HPDE6-E6E7 (cell line): ENCODE measurements at regions not wholly inside any gene's neighbourhood (a gene's known extent, or its start where the extent isn't known, plus 50 kb on each side); places are given as distances from the start of the nearest gene placed in this dataset.

ENCODE experiments used
- DNase-seq: peaks from one replicate; pipeline ENCODE4 v3.0.0; 2011; ENCODE audit warnings: missing footprints; ENCODE audit errors: extremely low spot score

- no peak for DNase-seq
Observed at GRCh38 chr5:30846171-30846570, 347.3 kb upstream of the CDH6 start.

- DNase-seq, result no peak
Observed at GRCh38 chr5:30845194-30845593, 348.3 kb upstream of the CDH6 start.

- DNase-seq, result no peak
Observed at GRCh38 chr5:30843541-30843940, 349.9 kb upstream of the CDH6 start.

GRCh38 chr5:30839956-30840355 is 353.5 kb upstream of the CDH6 start:
- no peak for DNase-seq

GRCh38 chr5:30838936-30839496 is 354.5 kb upstream of the CDH6 start:
- DNase-seq, result no peak

- no peak for DNase-seq
Observed at GRCh38 chr5:30832519-30832918, 361.0 kb upstream of the CDH6 start.

GRCh38 chr5:30831605-30832004 is 361.9 kb upstream of the CDH6 start:
- DNase-seq, result no peak

DNA sequence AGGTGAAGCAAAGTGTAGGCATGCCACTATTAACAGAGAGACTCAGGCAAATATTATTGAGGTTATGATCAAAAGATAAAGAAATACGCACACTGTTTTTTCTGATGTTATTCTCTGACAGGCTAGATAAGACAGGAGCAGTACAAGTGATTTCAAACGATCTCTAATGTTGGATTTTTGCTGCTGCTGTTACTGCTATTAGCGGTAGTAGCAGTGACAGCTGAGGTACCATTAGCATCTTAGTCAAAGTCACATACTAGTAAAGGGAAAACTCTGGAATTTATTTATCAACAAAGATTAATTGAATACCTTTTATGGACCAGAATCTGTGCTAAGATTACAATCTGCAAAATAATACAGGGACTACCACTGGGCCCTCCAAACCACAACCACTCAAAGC is 362.4 kb upstream of the CDH6 start:
- no peak for DNase-seq

GRCh38 chr5:30811298-30811697 is 382.2 kb upstream of the CDH6 start:
- no peak for DNase-seq

- no peak for DNase-seq
Observed at GRCh38 chr5:30809933-30810332, 383.6 kb upstream of the CDH6 start.

DNA sequence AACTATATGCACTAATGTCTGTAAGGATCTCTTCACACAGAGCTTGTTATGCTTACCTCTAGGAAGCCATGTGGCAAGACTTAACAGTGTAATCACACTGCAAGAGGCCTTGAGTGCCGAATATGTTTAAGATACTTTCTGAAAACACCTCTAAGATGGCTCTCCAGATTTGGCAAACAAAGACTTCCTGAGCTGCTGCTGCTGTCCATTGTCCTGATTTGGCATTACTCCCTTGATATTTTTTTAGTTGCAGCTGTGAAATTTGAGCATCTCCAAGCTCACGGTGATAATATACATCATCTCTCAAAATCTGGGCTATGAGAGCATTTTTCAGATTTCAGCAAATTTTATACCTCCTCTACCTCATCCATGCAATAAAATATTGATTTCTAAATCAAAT is 384.5 kb upstream of the CDH6 start:
- peak; percentile 3 for DNase-seq

DNA sequence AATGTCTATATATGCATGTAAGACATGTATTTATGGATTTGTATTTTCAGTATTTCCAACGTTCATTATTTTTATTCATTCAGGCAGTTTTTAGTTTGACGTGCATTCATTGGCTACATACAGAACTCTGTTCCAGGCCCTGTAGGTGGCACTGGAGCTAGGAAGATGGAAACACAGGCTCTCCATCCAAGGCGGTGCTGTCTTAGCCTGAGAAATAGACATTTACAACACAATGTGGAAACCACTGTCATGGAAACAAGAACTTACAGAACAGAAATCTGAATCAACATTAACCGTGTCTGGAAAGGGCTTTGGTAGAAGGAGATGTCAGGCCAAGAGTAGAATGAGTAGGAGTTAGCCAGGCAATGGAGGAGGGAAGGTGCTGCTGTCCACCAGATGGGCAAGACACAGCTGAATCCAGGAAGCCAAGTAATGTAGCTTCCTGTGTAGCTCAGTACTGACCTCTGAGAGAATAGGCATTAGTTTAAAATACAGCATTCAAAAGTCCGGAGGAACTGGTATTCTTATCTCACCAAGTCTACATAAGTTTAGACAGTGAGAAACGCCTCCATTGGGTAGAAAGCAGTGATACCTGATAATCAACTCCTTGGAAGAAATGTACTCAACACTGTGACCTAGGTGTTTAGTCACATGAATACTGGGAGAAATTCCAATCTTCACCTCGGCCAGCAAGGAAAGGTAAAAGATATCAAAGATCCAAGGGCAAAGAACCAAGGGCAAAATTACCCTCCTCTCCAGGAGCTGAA is 388.6 kb upstream of the CDH6 start:
- DNase-seq, result no peak

DNA sequence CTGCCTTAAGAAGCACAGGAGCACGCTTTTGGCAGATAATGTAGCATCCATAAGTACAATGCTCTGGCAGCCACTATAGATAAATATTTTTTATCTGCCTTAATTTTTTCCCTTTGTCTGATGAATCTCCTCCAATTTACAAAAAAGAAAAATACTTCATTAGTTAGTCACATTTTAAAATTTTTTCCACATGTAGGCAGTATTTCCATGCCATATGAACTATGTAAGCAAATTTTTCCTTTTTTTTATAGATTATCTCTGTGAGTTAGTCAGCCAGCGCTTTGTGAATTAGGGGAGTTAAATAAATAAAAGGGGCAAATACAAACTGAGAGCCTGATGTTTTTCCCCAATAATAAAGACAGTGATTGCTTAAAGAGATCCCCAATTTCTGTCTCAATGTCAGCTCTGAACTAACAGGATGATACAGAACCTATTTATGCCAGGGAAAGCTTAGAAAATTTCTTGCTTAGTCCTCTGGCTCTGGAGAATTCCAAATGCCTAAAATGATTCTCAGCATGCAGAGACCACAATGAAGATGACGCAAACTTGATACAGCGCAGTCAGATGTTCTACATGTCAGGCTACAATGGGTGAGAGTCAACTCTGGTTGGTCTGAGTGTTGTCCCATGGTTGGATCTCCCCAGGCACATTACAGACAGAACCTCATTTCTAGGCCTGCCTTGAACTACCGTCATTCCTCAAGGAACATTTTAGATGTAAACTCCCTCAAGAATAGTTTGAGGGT is 390.4 kb upstream of the CDH6 start:
- no peak for DNase-seq

GRCh38 chr5:30781643-30782042 is 411.8 kb upstream of the CDH6 start:
- DNase-seq, result no peak

DNA sequence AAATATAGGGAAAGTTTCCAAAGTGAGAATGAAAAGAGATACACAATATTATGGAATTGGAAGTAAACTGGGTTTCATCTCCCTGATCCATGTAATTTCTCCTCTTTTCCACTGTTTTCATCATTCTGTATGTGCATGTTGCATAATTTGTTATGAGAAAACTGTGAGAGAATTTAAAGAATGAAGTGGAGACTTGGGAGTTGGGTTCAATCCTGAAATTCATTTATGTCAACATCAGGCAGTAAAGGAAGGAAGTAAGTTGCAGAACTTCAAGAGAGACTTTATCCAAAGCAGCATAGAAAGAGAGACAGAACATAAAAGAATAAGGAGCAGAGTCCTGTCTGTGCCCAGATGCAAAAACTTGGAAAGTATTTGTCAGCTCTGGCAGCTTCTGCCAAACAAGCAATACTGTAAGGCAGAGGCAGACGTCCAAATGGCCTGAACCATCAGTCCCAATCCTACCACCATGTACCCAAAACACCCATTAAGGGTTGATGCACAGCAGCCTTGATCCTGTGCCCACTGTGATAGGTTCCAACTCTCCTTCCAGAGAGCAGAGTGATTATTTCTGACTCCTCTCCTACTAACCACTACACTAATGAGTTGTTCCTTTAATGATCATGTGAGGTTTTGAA is 425.3 kb upstream of the CDH6 start:
- no peak for DNase-seq

DNA sequence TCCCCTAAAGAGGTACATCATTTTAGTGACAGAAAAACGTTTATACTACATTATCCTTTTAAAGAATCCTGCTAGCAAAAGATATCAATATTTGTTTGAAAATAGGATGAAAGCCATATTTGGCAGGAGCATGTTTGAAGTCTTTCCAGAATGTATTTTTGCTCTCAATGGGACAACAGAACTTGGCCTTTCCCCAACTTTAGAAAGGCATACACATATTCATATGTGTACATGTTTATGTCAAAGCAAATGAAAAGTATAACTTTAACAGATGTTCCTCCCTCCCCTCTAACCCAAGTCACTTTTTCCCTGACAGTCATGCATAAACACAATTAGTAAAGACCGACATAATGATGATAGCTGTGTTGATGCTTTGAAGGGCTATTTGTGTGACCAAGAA is 427.8 kb upstream of the CDH6 start:
- no peak for DNase-seq

DNA sequence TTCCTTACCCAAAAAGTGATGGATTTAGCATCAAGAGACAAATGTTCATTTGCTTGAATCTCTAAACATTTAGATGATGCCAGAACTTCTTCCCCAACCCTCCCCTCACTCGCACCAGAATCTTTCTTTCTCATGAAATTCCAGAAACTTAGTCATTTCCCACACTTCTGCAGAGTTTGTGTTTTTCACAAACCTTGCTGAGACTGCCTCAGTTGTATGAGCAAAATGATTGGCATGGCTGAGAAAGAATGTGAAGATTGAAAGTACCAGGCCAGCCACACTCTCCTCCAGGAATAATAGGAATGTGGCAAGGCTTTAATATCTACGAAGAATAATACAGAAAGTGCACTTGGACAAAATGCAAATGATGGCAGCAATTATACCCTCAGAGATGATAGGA is 428.3 kb upstream of the CDH6 start:
- DNase-seq, result no peak

GRCh38 chr5:30764704-30765103 is 428.8 kb upstream of the CDH6 start:
- DNase-seq, result no peak

GRCh38 chr5:30759731-30760130 is 433.8 kb upstream of the CDH6 start:
- DNase-seq, result no peak

- DNase-seq, result no peak
Observed at GRCh38 chr5:30752015-30752414, 441.5 kb upstream of the CDH6 start.

DNA sequence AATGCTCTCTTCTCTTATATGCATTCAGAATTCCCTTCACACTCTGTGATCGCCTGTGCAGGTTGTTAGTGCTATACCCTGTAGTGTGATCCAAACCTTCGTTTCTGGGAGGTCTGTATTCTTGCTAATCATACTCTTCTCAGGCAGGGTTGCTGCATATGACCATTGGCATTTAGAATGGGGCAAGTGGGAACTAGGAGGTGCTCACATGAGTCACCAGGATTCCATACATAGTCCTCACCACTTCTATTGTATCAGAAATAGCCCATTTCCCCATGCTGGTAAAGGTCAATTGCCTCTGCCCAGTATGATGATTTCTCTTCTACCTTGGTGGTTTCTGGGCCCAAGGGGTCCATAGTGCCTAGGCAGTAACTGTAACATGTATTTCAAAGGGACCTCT is 443.5 kb upstream of the CDH6 start:
- peak; percentile 26 for DNase-seq

GRCh38 chr5:30747412-30747811 is 446.1 kb upstream of the CDH6 start:
- DNase-seq, result no peak

DNA sequence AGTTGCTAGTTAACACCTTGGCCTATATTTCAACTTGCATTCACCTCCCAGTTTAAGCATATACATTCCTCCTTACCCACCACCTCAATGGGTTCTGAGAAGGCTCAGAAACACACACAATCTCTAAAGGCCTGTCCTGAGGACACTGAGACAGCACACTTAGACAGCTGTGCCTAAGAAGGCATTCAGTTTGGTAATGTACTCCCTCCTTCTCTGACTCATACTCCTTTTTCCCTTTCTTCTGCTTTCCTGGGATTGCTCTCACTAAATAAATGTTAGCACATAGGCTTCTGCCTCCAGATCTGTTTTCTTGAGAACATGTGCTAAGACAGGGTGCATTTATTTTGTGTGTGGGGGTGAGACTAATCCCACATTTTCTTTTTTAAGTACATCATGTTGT is 456.8 kb upstream of the CDH6 start:
- DNase-seq, result no peak
